Activated CD4-positive, alpha-beta T cell treated with anti-CD3 and anti-CD28 coated beads, Interleukin-10, Interleukin-2, amounts not matched to agents 100 ng/mL and 50 ng/mL, durations not matched to agents 16 hours and 8 hours (primary cell): ENCODE measurements at regions not wholly inside any gene's neighbourhood (a gene's known extent, or its start where the extent isn't known, plus 50 kb on each side); places are given as distances from the start of the nearest gene placed in this dataset.
"Not testable (repeated sequence)": the region's sequence is repeated elsewhere in the genome, so short reads cannot be mapped to it uniquely, and the experiment has no call there.

Experiments used
- DNase-seq: peaks from one replicate; pipeline ENCODE4 v3.0.0-alpha.2; 2020

DNA sequence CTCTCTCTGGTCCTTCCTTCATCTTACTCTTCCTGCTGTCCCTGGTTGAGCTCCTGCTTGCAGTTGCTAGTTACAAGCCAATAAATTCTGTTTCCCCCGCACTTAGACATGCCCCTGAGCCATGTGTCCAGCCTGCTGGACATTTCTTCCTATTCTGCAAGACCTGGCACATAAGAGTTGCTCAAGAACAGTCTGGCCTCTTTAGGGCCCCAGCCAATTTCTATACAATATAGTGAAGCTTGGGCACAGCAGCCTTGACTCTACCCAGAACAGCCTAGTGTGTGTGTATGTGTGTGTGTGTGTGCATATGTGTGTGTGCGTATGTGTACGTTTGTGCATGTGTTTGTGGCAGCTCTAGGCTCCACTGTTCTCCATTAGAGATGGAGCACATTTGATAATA, 276.0 kb downstream of the CYRIA start:
- DNase-seq, result no peak

GRCh38 chr2:16388199-16388830, 277.3 kb downstream of the CYRIA start:
- DNase-seq, result not testable (repeated sequence)

DNA sequence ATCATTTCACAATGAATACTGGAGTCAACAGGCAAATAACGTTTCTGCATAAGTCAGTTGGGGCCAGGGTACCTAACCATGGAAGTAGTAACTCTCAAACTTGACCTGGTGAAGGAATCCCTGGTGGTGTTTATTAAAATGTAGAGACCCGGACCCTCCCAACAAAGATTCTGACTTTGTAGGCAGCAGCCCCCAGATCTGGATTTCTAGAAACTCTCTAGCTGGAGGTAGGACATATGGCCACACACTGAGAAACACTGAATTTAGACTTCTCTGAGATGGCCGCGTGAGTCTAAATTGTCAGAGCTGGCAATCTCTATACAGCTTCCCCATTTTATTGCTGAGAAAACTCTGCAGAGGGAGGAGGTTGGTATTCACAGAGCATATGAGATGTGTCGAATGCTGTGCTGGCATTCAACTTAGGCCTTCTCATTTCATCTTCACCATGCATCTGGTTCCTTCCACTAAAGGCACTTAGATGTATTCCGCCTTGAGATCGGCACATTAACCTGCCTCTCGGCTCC, 278.1 kb downstream of the CYRIA start:
- DNase-seq, result no peak

GRCh38 chr2:16386431-16386830, 279.2 kb downstream of the CYRIA start:
- DNase-seq, result no peak

GRCh38 chr2:16386031-16386430, 279.6 kb downstream of the CYRIA start:
- DNase-seq, result no peak

GRCh38 chr2:16385341-16385740, 280.3 kb downstream of the CYRIA start:
- no peak for DNase-seq

DNA sequence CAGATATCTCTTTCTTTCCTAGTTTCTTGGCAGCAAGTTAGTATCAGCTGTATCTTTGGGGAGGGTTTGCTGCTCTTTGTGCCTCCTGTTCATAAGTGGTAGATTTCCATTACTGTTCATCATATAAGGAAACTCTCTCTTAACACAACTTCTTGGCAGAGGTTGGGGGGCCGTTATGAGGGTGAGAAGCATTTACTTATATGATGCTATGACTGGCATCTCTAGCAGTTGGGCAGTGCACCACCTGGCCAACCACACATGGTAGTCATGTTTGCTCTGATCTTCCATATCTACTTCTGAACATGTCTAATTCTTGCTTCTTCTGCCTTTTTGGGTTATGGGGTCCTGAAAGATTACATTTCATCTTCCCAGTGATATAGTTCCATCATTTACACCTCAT, 282.2 kb downstream of the CYRIA start:
- DNase-seq, result no peak

GRCh38 chr2:16382451-16382850, 283.2 kb downstream of the CYRIA start:
- DNase-seq, result no peak

GRCh38 chr2:16381511-16381910, 284.1 kb downstream of the CYRIA start:
- no peak for DNase-seq

GRCh38 chr2:16379901-16380300, 285.7 kb downstream of the CYRIA start:
- not testable (repeated sequence) for DNase-seq

DNA sequence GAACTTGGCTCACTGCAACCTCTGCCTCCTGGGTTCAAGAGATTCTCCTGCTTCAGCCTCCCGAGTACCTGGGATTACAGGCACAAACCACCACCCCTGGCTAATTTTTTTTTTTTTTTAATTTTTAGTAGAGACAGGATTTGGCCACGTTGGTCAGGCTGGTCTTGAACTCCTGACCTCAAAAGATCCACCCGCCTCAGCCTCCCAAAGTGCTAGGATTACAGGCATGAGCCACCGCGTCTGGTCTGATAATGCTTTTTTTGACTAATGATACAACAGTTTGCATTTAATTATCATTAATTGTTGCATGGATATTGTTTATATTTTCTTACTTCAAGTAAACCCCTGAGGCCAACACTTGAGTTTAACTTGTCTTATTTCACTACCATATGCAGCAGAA, 286.6 kb downstream of the CYRIA start:
- not testable (repeated sequence) for DNase-seq

DNA sequence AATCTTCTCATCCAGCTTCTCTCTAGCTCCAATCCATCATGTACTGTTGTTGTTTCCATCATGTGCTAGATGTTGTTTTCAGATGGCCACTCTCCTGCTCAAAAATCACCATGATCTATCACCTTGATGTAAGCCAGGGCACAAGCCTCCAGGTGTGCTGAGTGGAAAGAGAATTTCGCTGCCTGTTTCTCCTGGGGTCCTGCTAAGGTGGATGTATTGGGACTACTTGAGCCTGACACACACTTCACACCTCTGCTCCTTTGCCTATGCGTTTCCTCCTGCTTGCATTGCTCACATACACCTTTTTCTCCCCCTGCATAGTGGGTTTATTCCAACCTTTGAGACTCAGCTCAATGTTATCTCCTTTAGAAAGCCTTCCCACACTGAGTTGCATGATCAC, 287.6 kb downstream of the CYRIA start:
- no peak for DNase-seq

DNA sequence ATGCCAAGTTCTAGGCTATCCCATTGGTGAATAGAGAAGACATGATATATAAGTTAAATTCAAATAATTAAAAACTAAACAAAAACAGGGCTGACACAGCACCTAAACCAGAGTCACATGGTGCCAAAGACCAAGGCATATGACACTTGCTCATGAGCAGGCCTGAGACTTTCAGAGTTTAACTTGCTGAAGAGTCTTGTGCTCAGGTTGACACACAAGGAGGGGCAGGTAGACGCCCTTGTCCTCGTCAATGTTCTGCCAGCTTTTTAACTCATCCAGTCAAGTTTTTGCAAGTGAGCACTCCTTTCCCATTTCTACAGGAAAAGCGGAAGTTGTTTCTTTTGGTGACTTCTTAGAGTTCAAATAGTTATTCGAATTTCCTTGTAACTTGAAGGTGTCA, 289.7 kb downstream of the CYRIA start:
- no peak for DNase-seq

DNA sequence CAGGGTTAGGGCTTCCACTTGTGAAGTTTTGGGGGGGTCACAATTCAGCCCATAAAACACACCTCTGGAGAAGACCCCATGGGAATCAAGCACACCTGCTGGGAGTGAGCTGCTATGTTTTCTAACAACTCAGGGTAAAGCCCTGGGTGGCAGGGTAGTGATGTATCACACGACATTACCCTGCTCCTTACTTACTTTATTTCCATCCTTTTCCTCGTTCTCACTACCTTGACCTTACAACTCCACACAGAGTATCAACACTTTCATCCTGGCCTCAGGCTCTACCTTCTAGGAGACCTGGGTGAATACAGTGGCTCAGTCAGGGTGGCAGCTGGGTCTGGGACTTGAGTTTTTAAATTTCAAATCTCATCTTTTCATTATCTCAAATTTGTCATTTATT, 290.3 kb downstream of the CYRIA start:
- no peak for DNase-seq

DNA sequence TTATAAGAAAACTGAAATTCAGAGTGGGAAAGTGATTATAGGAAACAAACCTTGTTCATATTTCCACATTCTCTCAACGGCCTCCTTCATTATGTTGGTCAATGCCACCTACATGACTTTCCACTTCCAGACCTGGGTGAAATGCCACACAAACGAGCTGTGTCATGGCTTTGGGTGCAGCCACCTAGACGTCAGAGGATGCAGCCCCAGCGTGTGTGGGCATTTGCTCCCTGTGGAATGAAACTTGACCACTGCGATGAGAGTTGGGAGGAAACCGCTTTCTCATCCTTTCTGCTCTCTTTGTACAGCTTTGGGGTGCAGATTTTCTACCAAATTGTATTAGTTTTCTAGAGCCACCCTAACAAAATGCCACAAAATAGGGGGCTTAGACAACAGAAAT, 291.0 kb downstream of the CYRIA start:
- no peak for DNase-seq

- DNase-seq, result no peak
Measured at GRCh38 chr2:16373341-16373740, 292.3 kb downstream of the CYRIA start.

DNA sequence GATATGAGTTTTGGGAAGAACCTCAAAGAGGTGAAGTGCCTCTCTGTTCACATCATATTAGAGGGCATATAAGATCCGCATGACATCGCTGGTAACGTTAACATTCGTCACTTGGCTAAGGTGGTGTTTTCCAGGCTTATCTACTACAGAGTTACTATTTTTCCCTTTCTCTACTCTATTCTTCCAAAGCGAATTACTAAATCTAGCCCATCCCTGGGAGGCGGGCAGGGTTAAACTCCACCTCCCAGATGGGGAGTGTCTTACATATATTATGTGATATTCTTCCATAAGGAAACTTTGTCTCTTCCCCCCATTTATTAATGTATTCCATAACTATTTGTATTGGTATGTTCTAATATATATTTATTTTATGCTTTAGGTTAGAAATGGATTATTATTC, 293.9 kb downstream of the CYRIA start:
- no peak for DNase-seq

DNA sequence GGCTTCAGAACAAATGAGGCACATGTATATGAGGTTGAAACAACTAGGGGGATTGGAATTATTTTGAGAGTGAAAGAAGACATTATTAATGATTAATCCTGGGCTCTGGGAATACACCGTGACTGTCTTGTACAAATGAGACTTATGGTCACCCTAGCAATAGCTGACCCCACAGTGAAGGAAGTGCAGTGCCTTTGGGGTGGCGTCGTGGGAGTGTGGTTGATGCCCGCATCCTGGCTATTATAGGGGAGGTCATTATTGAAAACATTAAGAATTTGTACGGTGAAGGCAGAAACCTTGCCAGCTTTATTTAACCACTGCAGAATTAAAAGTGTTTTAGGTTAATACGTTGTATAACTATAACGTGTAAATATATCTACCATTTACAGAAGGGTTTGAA, 296.7 kb downstream of the CYRIA start:
- no peak for DNase-seq

GRCh38 chr2:16368328-16368727, 297.3 kb downstream of the CYRIA start:
- no peak for DNase-seq

DNA sequence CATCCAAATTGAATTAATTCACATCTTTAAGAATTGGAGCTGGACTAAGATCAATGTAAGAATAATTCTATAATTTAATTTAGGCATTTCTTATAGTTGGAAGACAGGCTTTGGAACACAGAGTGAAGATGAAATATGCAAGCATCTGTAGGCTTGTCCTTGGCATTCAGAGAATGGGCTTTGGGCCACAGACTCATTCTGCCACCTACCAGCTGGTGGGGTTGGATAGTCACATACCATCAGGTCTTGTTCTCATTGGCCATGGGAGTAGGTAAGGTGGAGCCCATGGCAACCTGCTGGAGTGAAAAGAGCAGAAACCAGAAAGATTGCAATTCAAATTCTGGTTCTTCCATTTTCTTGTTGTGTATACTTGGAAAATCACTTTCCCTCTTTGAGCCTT, 300.3 kb downstream of the CYRIA start:
- no peak for DNase-seq

- no peak for DNase-seq
Measured at GRCh38 chr2:16363581-16363980, 302.1 kb downstream of the CYRIA start.

GRCh38 chr2:16362611-16363010, 303.0 kb downstream of the CYRIA start:
- no peak for DNase-seq

GRCh38 chr2:16361261-16361995, 304.2 kb downstream of the CYRIA start:
- no peak for DNase-seq

DNA sequence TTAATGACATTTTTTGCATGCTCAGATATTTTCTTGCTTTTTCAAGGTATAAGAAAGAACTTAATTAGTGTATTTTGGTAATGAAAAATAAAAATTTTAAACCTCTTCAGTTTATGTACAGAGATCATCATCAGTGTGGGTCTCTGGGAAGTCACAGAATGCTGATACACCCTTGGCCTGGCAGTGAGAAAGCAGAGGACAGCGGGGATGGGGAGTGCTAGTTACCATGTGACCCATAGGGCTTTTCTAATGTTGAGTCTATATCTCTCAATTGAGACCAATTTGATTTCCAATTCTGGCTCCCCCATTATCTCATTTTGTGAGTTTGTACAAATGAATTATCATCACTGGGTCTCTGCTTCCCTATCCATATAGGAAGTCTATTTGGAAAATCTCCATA, 305.7 kb downstream of the CYRIA start:
- no peak for DNase-seq

GRCh38 chr2:16357188-16357587, 308.4 kb downstream of the CYRIA start:
- DNase-seq, result no peak
